Ovary (tissue), 7 donors: ENCODE measurements at regions not wholly inside any gene's neighbourhood (a gene's known extent, or its start where the extent isn't known, plus 50 kb on each side); places are given as distances from the start of the nearest gene placed in this dataset.

ENCODE experiments used
- DNase-seq, 5 donors: peaks; one replicate each; pipeline ENCODE4 v3.0.0-alpha.2; 2019 to 2020
- H3K27ac ChIP-seq, 2 donors: fragments of 200-600 bp; one replicate each; pipeline versions ENCODE4 v1.5.1 to v1.8.0; 2019 to 2022
- H3K27me3 ChIP-seq: fragments of 200-600 bp; one replicate; pipeline ENCODE4 v1.8.0; 2022
- H3K36me3 ChIP-seq: fragments of 200-600 bp; sonication (generic); one replicate; pipeline ENCODE4 v1.5.1; 2019
- H3K4me1 ChIP-seq: one replicate; pipeline ENCODE4 v1.8.1; 2013; ENCODE audit warnings: mild to moderate bottlenecking, moderate library complexity; ENCODE audit not compliant: insufficient read depth
- H3K4me3 ChIP-seq: fragments of 200-600 bp; sonication (generic); one replicate; pipeline ENCODE4 v1.5.1; 2017
- H3K9me3 ChIP-seq, 2 donors: fragments of 200-600 bp in 1 of 2; sonication (generic) in 1 of 2; one replicate each; pipeline versions ENCODE4 v1.5.1 to v1.8.1; 2013 to 2019; ENCODE audit warnings: mild to moderate bottlenecking in 1 of 2, moderate library complexity in 1 of 2
- CTCF ChIP-seq, 3 donors: fragments of 450-650 bp in 2 of 3; fragments of 200-600 bp in 1 of 3; IDR thresholded peaks; one replicate each; pipeline versions ENCODE4 v1.5.1 to v1.8.0; 2016 to 2022; ENCODE audit warnings: antibody characterized with exemption in 3 of 3, mild to moderate bottlenecking in 1 of 3
- EP300 ChIP-seq: sonication (generic); formaldehyde crosslinking; IDR thresholded peaks from one replicate; pipeline ENCODE4 v1.6.1; 2017; ENCODE audit warnings: antibody characterized with exemption
- POLR2A ChIP-seq: fragments of 450-650 bp; IDR thresholded peaks from one replicate; pipeline ENCODE4 v1.6.1; 2017; ENCODE audit warnings: antibody characterized with exemption, mild to moderate bottlenecking, moderate library complexity
- WGBS, 3 donors: extraction: QIAGEN DNeasy Blood & Tissue Kit in 1 of 3; methylation state at CpG; one replicate each; pipeline versions ENCODE4 v1.1.5 to v1.1.7; 2013 to 2017; 5-methylcytosine and 5-hydroxymethylcytosine counted together
- intact Hi-C, 4 donors: fragments of 100-400 bp; cut with DNase I; formaldehyde crosslinking; loops; one replicate each; pipeline versions ENCODE4 v1.11.0 to v1.15.1; 2022 to 2023
- donor health status: DM: no; HTN: no; CAD: no; lungs with moderate emphysema.
- donor health status: DM: no; HTN: no; CAD: no.
- donor health status: Bipolar disorder and iron deficiency.
- donor health status: DM: no; HTN: no; CAD: no.
- donor health status: DM: yes; HTN: yes; CAD: no.

GRCh38 chr18:27645929-27646328 lies 460.8 kb upstream of the CHST9 start:
- intact Hi-C loops, result no loop called here
- Histone ChIP-seq H3K4me1 (no peaks in the 10 kb centered on the region), H3K27ac (no peak overlapping the region)

GRCh38 chr18:27636576-27637085 lies 451.5 kb upstream of the CHST9 start:
- Histone ChIP-seq H3K27me3 (no peaks in the 10 kb centered on the region), H3K9me3 (no peaks in the 10 kb centered on the region), H3K27ac (no peak overlapping the region), H3K36me3 (no peaks in the 10 kb centered on the region), H3K4me1 (no peaks in the 10 kb centered on the region), H3K4me3 (no peak overlapping the region)
- intact Hi-C loops, result no loop called here
- TF ChIP-seq EP300 (no peak), POLR2A (no peak), CTCF (IDR thresholded peaks at IDR 0.05) (no peak)
- no peak for DNase-seq
- 91 to 92% (median 92%) methylated on average over 9 of the region's 9 CpGs for WGBS, 3 donors

More at GRCh38 chr18:27645929-27646328, 460.8 kb upstream of the CHST9 start:
- Histone ChIP-seq H3K27me3 (no peaks in the 10 kb centered on the region), H3K36me3 (no peaks in the 10 kb centered on the region), H3K9me3 (no peaks in the 10 kb centered on the region), H3K4me3 (no peak overlapping the region)
- TF ChIP-seq CTCF (IDR thresholded peaks at IDR 0.05) (no peak), POLR2A (no peak), EP300 (no peak)
- no peak for DNase-seq
- 15 to 27% (median 20%) methylated on average over 1 of the region's 1 CpG for WGBS, 3 donors

- Histone ChIP-seq H3K9me3 (no peaks in the 10 kb centered on the region), H3K36me3 (no peaks in the 10 kb centered on the region), H3K27ac (no peak overlapping the region), H3K4me1 (no peaks in the 10 kb centered on the region), H3K27me3 (no peaks in the 10 kb centered on the region), H3K4me3 (no peak overlapping the region)
- 45 to 68% (median 55%) methylated on average over 1 of the region's 1 CpG for WGBS, 3 donors
- no peak for TF ChIP-seq EP300
- no peak for TF ChIP-seq CTCF (IDR thresholded peaks at IDR 0.05)
- no peak for TF ChIP-seq POLR2A
- DNase-seq, result no peak
- intact Hi-C loops, result no loop called here
These were observed 447.6 kb upstream of the CHST9 start for GRCh38 chr18:27632706-27633105.

- intact Hi-C loops, result no loop called here
- no peaks in the 10 kb centered on the region for H3K27me3 ChIP-seq
- WGBS, 3 donors, result 76 to 81% (median 81%) methylated on average over 4 of the region's 4 CpGs
- no peaks in the 10 kb centered on the region for H3K4me1 ChIP-seq
- H3K27ac ChIP-seq, result no peak overlapping the region
- no peak for TF ChIP-seq EP300
- no peaks in the 10 kb centered on the region for H3K36me3 ChIP-seq
- H3K9me3 ChIP-seq, result no peaks in the 10 kb centered on the region
- DNase-seq, result no peak
- no peak overlapping the region for H3K4me3 ChIP-seq
These were observed 442.8 kb upstream of the CHST9 start for GRCh38 chr18:27627927-27628326.

GRCh38 chr18:27621236-27621890 lies 436.3 kb upstream of the CHST9 start:
- Histone ChIP-seq H3K9me3 (no peaks in the 10 kb centered on the region), H3K27me3 (no peaks in the 10 kb centered on the region), H3K4me1 (no peaks in the 10 kb centered on the region), H3K4me3 (no peak overlapping the region), H3K36me3 (no peaks in the 10 kb centered on the region), H3K27ac (no peak overlapping the region)
- intact Hi-C loops, result no loop called here
- TF ChIP-seq CTCF (IDR thresholded peaks at IDR 0.05), result no peak
- TF ChIP-seq POLR2A, result no peak
- TF ChIP-seq EP300, result no peak
- 22 to 27% (median 25%) methylated on average over 2 of the region's 2 CpGs for WGBS, 3 donors
- DNase-seq, result no peak
